DOHH2 (cell line): ENCODE measurements at regions not wholly inside any gene's neighbourhood (a gene's known extent, or its start where the extent isn't known, plus 50 kb on each side); places are given as distances from the start of the nearest gene placed in this dataset.

Experiments
- H3F3A ChIP-seq: fragments of 200-600 bp; sonication (generic), shearing (Covaris generic); 2 replicates; pipeline ENCODE4 v1.6.0; 2016; ENCODE audit warnings: antibody characterized with exemption, mild to moderate bottlenecking; ENCODE audit not compliant: control insufficient read depth, insufficient read depth
- H3K27ac ChIP-seq: fragments of 200-600 bp; sonication (generic); 2 replicates; pipeline ENCODE4 v1.5.1; 2014; ENCODE audit warnings: low read depth, mild to moderate bottlenecking, low read length, moderate library complexity
- H3K27me3 ChIP-seq: fragments of 200-600 bp; sonication (generic); 2 replicates; pipeline ENCODE4 v1.6.1; 2014; ENCODE audit warnings: mild to moderate bottlenecking, low read length, mixed read lengths; ENCODE audit not compliant: control insufficient read depth
- H3K36me3 ChIP-seq: fragments of 200-600 bp; sonication (generic); 2 replicates; pipeline ENCODE4 v1.6.1; 2014; ENCODE audit warnings: mild to moderate bottlenecking, low read length, moderate library complexity, mixed read lengths; ENCODE audit not compliant: control insufficient read depth
- H3K4me1 ChIP-seq: fragments of 200-600 bp; sonication (generic); 2 replicates; pipeline ENCODE4 v1.6.1; 2014; ENCODE audit warnings: mild to moderate bottlenecking, low read length, mixed read lengths; ENCODE audit not compliant: control insufficient read depth
- H3K4me2 ChIP-seq: fragments of 200-600 bp; sonication (generic); 2 replicates; pipeline ENCODE4 v1.6.0; 2014; ENCODE audit warnings: mild to moderate bottlenecking, low read length, moderate library complexity
- H3K4me3 ChIP-seq: fragments of 200-600 bp; sonication (generic); 2 replicates; pipeline ENCODE4 v1.5.1; 2014; ENCODE audit warnings: mild to moderate bottlenecking, low read length, mixed read lengths
- H3K79me2 ChIP-seq: fragments of 200-600 bp; sonication (generic); 2 replicates; pipeline ENCODE4 v1.6.1; 2014; ENCODE audit warnings: mild to moderate bottlenecking, low read length, mixed read lengths; ENCODE audit not compliant: control insufficient read depth
- H3K9me2 ChIP-seq: fragments of 200-600 bp; sonication (generic); replicated peaks from 2 replicates; pipeline ENCODE4 v1.6.1; 2014; ENCODE audit warnings: mild to moderate bottlenecking, low read length, mixed read lengths; ENCODE audit not compliant: control insufficient read depth
- H3K9me3 ChIP-seq: fragments of 200-600 bp; sonication (generic); 2 replicates; pipeline ENCODE4 v1.6.1; 2014; ENCODE audit warnings: antibody characterized with exemption, low read length, mixed read lengths; ENCODE audit not compliant: control insufficient read depth, insufficient read depth
- H4K20me1 ChIP-seq: fragments of 200-600 bp; sonication (generic); 2 replicates; pipeline ENCODE4 v1.6.0; 2014; ENCODE audit warnings: low read depth, mild to moderate bottlenecking, antibody characterized with exemption, low read length, moderate library complexity; ENCODE audit not compliant: control insufficient read depth, insufficient read depth
- CTCF ChIP-seq: fragments of 200-600 bp; sonication (generic); IDR thresholded peaks from one replicate; pipeline ENCODE4 v1.5.1; 2014; ENCODE audit warnings: antibody characterized with exemption, mild to moderate bottlenecking, low read depth, low read length; ENCODE audit not compliant: poor library complexity, severe bottlenecking
- EZH2phosphoT487 ChIP-seq: fragments of 200-600 bp; sonication (generic); IDR thresholded peaks from 2 replicates; pipeline ENCODE4 v1.6.1; 2017; ENCODE audit warnings: borderline replicate concordance, mild to moderate bottlenecking, antibody characterized with exemption, low read length, moderate library complexity, mixed read lengths

DNA sequence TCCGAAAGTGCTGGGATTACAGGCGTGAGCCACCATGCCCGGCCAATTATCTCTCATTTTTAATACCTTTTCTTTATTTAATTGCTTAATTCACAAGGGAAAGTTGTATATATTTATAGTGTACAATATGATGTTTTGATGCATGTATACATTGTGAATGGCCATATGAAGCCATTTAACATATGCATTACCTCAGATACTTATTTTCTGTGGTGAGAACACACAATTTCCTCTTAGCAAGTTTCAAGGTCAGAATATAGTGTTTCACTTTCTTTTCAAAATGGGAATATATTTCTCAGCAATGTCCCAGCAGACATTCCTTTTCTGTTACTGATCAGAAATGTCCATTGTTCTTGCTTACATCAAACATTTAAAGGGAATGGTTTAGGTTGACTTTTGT is 1596.3 kb downstream of the MAT2B start:
- no peak overlapping the region for H3K4me3 ChIP-seq
- no peaks in the 10 kb centered on the region for H3K4me1 ChIP-seq
- H3K27me3 ChIP-seq = no peaks in the 10 kb centered on the region
- no peaks in the 10 kb centered on the region for H3K36me3 ChIP-seq
- no peak for TF ChIP-seq CTCF
- no peaks in the 10 kb centered on the region for H4K20me1 ChIP-seq
- H3F3A ChIP-seq = no peaks in the 10 kb centered on the region
- no peak overlapping the region for H3K4me2 ChIP-seq
- no peaks in the 10 kb centered on the region for H3K9me3 ChIP-seq
- H3K27ac ChIP-seq = no peak overlapping the region
- H3K79me2 ChIP-seq = no peaks in the 10 kb centered on the region
- no peaks in the 10 kb centered on the region for H3K9me2 ChIP-seq

- TF ChIP-seq CTCF (no peak), EZH2phosphoT487 (no peak)
- no peaks in the 10 kb centered on the region for H4K20me1 ChIP-seq
- no peak overlapping the region for H3K4me2 ChIP-seq
- H3K27ac ChIP-seq = no peak overlapping the region
- no peaks in the 10 kb centered on the region for H3K9me3 ChIP-seq
- H3K4me3 ChIP-seq = no peak overlapping the region
- no peaks in the 10 kb centered on the region for H3K27me3 ChIP-seq
- no peaks in the 10 kb centered on the region for H3K4me1 ChIP-seq
- no peaks in the 10 kb centered on the region for H3K9me2 ChIP-seq
- no peaks in the 10 kb centered on the region for H3K79me2 ChIP-seq
- H3K36me3 ChIP-seq = no peaks in the 10 kb centered on the region
- H3F3A ChIP-seq = no peaks in the 10 kb centered on the region
Observed at GRCh38 chr5:165104611-165105010, 1599.2 kb downstream of the MAT2B start.

- Histone ChIP-seq H3K4me2 (no peak overlapping the region), H3K36me3 (no peaks in the 10 kb centered on the region), H3K27me3 (no peaks in the 10 kb centered on the region), H3K4me3 (no peak overlapping the region), H3K4me1 (no peaks in the 10 kb centered on the region), H3K9me3 (no peaks in the 10 kb centered on the region), H3K9me2 (no peaks in the 10 kb centered on the region), H3F3A (no peaks in the 10 kb centered on the region), H4K20me1 (no peaks in the 10 kb centered on the region), H3K79me2 (no peaks in the 10 kb centered on the region), H3K27ac (no peak overlapping the region)
- TF ChIP-seq EZH2phosphoT487 (no peak), CTCF (no peak)
Observed at GRCh38 chr5:165108809-165109208, 1603.4 kb downstream of the MAT2B start.

GRCh38 chr5:165119175-165119574 is 1613.8 kb downstream of the MAT2B start:
- Histone ChIP-seq H3K4me2 (no peak overlapping the region), H3K9me2 (no peaks in the 10 kb centered on the region), H4K20me1 (no peaks in the 10 kb centered on the region), H3K4me3 (no peak overlapping the region), H3K27ac (no peak overlapping the region), H3K36me3 (no peaks in the 10 kb centered on the region), H3F3A (no peaks in the 10 kb centered on the region), H3K4me1 (no peaks in the 10 kb centered on the region), H3K9me3 (no peaks in the 10 kb centered on the region), H3K79me2 (no peaks in the 10 kb centered on the region), H3K27me3 (no peaks in the 10 kb centered on the region)
- no peak for TF ChIP-seq EZH2phosphoT487
- no peak for TF ChIP-seq CTCF
